ENCODE measurements at regions not wholly inside any gene's neighbourhood (a gene's known extent, or its start where the extent isn't known, plus 50 kb on each side); places are given as distances from the start of the nearest gene placed in this dataset.

- no peak for TF ChIP-seq ZFX (CRISPR knock-in tag; IDR thresholded peaks at IDR 0.05; ENCODE audit: low read depth)
- no peak for TF ChIP-seq CTCF (CRISPR knock-in tag; IDR thresholded peaks at IDR 0.05)
- TF ChIP-seq BHLHE40 (IDR thresholded peaks at IDR 0.05; ENCODE audit: low read length) = no peak
- no peak for TF ChIP-seq ZFP36L2 (CRISPR knock-in tag; IDR thresholded peaks at IDR 0.05)
- no peak for TF ChIP-seq ZNF567 (CRISPR knock-in tag; IDR thresholded peaks at IDR 0.05; ENCODE audit: borderline replicate concordance)
- TF ChIP-seq MAFK (conservative IDR thresholded peaks at IDR 0.05 in 1 of 2, IDR thresholded peaks at IDR 0.05 in 1 of 2; ENCODE audit: low read length in 2 of 2) = no peak
These were observed 298.3 kb downstream of the CSNK1G3 start for GRCh38 chr5:123810253-123810652.
